ENCODE measurements at regions not wholly inside any gene's neighbourhood (a gene's known extent, or its start where the extent isn't known, plus 50 kb on each side); places are given as distances from the start of the nearest gene placed in this dataset.

- Histone ChIP-seq H3K36me3 (replicated peaks in 1 of 2; ENCODE audit: control insufficient read depth in 1 of 2, insufficient read depth in 2 of 2, low read length in 2 of 2) (no peaks in the 10 kb centered on the region), H3K4me3 (replicated peaks in 1 of 3; ENCODE audit: insufficient read depth in 1 of 3, low read depth in 2 of 3, low read length in 3 of 3) (no peak overlapping the region), H4K20me1 (ENCODE audit: insufficient read depth, low read length) (no peaks in the 10 kb centered on the region), H3K27me3 (ENCODE audit: control insufficient read depth in 1 of 2, insufficient read depth in 2 of 2, low read length in 2 of 2) (no peaks in the 10 kb centered on the region), H3K4me2 (ENCODE audit: low read depth, low read length) (no peak overlapping the region), H3K4me1 (ENCODE audit: insufficient read depth, low read length) (no peaks in the 10 kb centered on the region), H3K9me3 (ENCODE audit: low read length) (no peaks in the 10 kb centered on the region), H3K79me2 (ENCODE audit: insufficient read depth, low read length) (no peaks in the 10 kb centered on the region), H3K27ac (ENCODE audit: extremely low read length, insufficient read depth, low read length) (no peak overlapping the region), H2AFZ (ENCODE audit: low read length) (no peak overlapping the region), H3K9ac (ENCODE audit: insufficient read depth, low read depth, low read length) (no peak overlapping the region)
- no peak for FAIRE-seq
- WGBS (ENCODE audit: low lambda C conversion rate): 7% methylated on average over 3 of the region's 3 CpGs
- intact Hi-C loops (cut with micrococcal nuclease; ENCODE audit: unreplicated experiment): no loop called here
- DNase-seq (ENCODE audit: low spot score): no peak
- ChIA-PET CTCF (ENCODE audit: low intra/inter-chr PET ratio, low total read pairs) (no interaction called here), POLR2A (no interaction called here)
- in situ Hi-C loops (cut with HindIII; ENCODE audit: extremely low pct_ligation_motif_present, low pct_unique_long_range_greater_than_20kb): no loop called here
- BruUV-seq (replicated peaks): no TSS peak
- TF ChIP-seq NR2F6 (IDR thresholded peaks at IDR 0.05) (no peak), NR2F6 (CRISPR knock-in tag; IDR thresholded peaks at IDR 0.05) (no peak), ZNF580 (CRISPR knock-in tag; IDR thresholded peaks at IDR 0.05; ENCODE audit: borderline replicate concordance, low read depth) (no peak), TGIF2 (CRISPR knock-in tag; IDR thresholded peaks at IDR 0.05) (no peak), ZBTB7A (CRISPR knock-in tag; IDR thresholded peaks at IDR 0.05) (no peak), ZNF121 (CRISPR knock-in tag; IDR thresholded peaks at IDR 0.05) (no peak), ETV5 (CRISPR knock-in tag; IDR thresholded peaks at IDR 0.05; ENCODE audit: borderline replicate concordance) (no peak), MBNL3 (CRISPR knock-in tag; conservative IDR thresholded peaks at IDR 0.05) (no peak), ZNF451 (CRISPR knock-in tag; IDR thresholded peaks at IDR 0.05) (no peak), POGK (CRISPR knock-in tag; conservative IDR thresholded peaks at IDR 0.05) (no peak), ZNF768 (CRISPR knock-in tag; IDR thresholded peaks at IDR 0.05) (no peak), ZNF530 (CRISPR knock-in tag; IDR thresholded peaks at IDR 0.05; ENCODE audit: low read depth) (no peak), NFATC3 (CRISPR knock-in tag; IDR thresholded peaks at IDR 0.05) (no peak)
- no peak for ATAC-seq
Measured at GRCh38 chr3:5710718-5711117, 523.2 kb downstream of the EDEM1 start.
